HEK293 (cell line): ENCODE measurements at regions not wholly inside any gene's neighbourhood (a gene's known extent, or its start where the extent isn't known, plus 50 kb on each side); places are given as distances from the start of the nearest gene placed in this dataset.

Source experiments
- CTCF ChIP-seq: fragments of 450-650 bp; formaldehyde crosslinking; IDR thresholded peaks from 2 replicates; pipeline ENCODE4 v1.5.1; 2016; ENCODE audit warnings: missing biosample characterization, missing genetic modification characterization
- ELK4 ChIP-seq: IDR thresholded peaks from 2 replicates; pipeline ENCODE4 v1.6.1; 2011; ENCODE audit warnings: mild to moderate bottlenecking, low read depth, low read length, borderline replicate concordance
- REST ChIP-seq: fragments of 450-650 bp; formaldehyde crosslinking; IDR thresholded peaks from 2 replicates; pipeline ENCODE4 v1.5.1; 2016; ENCODE audit warnings: missing biosample characterization, missing genetic modification characterization
- ZBTB21 ChIP-seq: fragments of 450-650 bp; formaldehyde crosslinking; IDR thresholded peaks from 2 replicates; pipeline ENCODE4 v1.5.1; 2017; ENCODE audit warnings: missing biosample characterization, missing genetic modification characterization
- ZNF274 ChIP-seq, 2 experiments: fragments of 200-500 bp in 1 of 2; fragments of 450-650 bp in 1 of 2; sonication (Bioruptor generic) in 1 of 2; formaldehyde crosslinking in 1 of 2; IDR thresholded peaks; 2 replicates each; pipeline versions ENCODE4 v1.5.1 to v1.6.1; 2014 to 2016; ENCODE audit warnings: borderline replicate concordance in 1 of 2, inconsistent platforms in 1 of 2, low read length in 1 of 2, missing biosample characterization in 1 of 2, missing genetic modification characterization in 1 of 2
- ZNF677 ChIP-seq: fragments of 450-650 bp; IDR thresholded peaks from 2 replicates; pipeline ENCODE4 v1.5.0; 2018; ENCODE audit warnings: missing biosample characterization, mild to moderate bottlenecking, missing genetic modification characterization, moderate library complexity
- ZSCAN30 ChIP-seq: fragments of 450-650 bp; IDR thresholded peaks from 2 replicates; pipeline ENCODE4 v1.5.1; 2018; ENCODE audit warnings: missing biosample characterization, mild to moderate bottlenecking, missing genetic modification characterization, moderate library complexity

GRCh38 chr6:98764373-98764911 is 69.9 kb upstream of the POU3F2 start:
- TF ChIP-seq CTCF (tag by site-specific recombination) (no peak), ZNF274 (IDR thresholded peaks at IDR 0.05; ENCODE audit: low read length) (no peak), ZNF274 (tag by site-specific recombination; IDR thresholded peaks at IDR 0.05; ENCODE audit: borderline replicate concordance) (no peak), ZNF677 (no peak), ZSCAN30 (no peak), ZBTB21 (tag by site-specific recombination) (no peak), ELK4 (no peak), REST (tag by site-specific recombination) (no peak)
